Kidney glomerular epithelial cell (primary cell): ENCODE measurements at regions not wholly inside any gene's neighbourhood (a gene's known extent, or its start where the extent isn't known, plus 50 kb on each side); places are given as distances from the start of the nearest gene placed in this dataset.
"Not testable (repeated sequence)": the region's sequence is repeated elsewhere in the genome, so short reads cannot be mapped to it uniquely, and the experiment has no call there.

Source experiments
- DNase-seq: peaks from one replicate; lab custom pipeline; 2025; lab: John Stamatoyannopoulos, UW

DNA sequence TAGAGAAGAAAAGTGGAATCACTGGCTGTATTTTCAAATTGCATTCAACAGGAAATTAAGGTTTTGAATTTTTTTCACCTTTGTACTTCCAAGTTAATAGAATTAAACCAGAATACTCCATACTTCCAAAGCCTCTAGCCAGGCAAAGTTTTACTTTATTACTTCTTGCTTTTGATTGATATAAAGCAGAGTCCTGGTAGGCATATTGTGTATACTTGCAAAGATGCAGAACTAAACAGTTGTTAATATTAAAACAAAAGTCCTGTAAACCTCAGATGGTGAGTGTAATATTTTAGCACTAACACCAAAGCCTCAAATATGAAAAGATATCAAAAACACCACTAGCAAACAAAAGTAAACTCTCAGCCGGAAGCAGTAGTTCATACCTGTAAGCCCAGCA, 107.2 kb upstream of the C2CD4B start:
- DNase-seq, result no peak

- peak; percentile 0 for DNase-seq
These were observed 110.7 kb upstream of the C2CD4B start for GRCh38 chr15:62275831-62276230.

DNA sequence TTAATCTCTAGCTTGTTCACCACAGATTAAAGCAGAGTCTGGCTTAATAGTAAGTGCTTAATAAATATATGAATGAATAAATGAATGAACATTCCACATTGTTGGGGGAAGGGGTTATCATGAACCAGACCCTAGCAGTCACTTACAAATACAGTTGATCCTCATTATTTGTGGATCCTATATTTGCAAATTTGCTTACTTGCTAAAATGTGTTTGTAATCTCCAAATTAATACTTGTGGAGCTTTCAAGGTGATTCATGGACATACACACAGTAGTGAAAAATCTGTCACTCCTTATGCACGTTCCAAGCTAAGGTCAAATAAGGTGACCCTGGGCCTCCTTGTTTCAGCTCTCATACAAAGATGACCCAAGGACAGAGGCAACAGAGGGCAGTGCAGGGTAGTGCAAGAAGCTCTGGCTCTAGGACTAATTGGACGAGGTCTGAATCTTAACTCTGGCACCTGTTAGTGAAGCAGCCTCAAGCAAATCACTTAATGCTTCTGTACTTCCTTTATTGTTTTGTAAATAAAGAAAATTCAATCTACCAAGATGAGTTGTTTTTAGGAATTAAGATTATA, 112.8 kb upstream of the C2CD4B start:
- no peak for DNase-seq

GRCh38 chr15:62278534-62278933, 113.4 kb upstream of the C2CD4B start:
- no peak for DNase-seq

DNA sequence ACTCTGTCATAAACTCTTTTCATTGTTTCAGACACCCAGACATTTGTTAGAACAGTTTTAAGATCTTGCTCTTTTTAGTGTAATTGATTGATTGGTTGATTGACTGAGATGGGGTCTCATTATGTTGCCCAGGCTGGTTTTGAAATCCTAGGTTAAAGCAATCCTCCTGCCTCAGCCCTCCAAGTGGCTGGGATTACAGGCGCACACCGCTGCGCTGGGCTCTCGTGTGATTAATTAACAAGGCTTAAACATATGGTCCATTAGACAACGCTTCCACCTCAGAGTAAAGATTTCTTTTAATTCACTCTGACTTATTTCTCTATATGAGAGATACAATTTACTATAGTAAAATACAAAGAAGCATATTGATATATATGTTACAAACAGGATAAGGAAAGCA, 114.0 kb upstream of the C2CD4B start:
- DNase-seq, result no peak

DNA sequence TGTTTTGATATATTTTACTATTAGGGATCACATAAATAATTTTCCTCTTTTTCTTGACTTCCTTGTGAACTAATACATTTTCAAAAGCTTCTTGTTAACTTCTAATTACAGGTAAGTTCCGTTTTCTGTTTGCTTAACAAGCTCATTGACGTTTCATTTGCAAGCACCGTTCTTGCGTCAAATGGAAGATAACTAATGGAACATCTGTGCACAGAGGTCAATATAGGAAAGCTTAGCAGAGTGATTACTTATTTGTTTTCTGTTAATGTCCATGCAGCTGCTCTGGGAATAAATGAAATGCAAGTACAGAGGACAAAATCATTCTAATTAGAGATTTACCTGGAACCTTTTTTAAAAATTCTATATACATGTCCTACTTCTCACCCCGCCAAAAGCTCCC, 115.5 kb upstream of the C2CD4B start:
- DNase-seq, result no peak

DNA sequence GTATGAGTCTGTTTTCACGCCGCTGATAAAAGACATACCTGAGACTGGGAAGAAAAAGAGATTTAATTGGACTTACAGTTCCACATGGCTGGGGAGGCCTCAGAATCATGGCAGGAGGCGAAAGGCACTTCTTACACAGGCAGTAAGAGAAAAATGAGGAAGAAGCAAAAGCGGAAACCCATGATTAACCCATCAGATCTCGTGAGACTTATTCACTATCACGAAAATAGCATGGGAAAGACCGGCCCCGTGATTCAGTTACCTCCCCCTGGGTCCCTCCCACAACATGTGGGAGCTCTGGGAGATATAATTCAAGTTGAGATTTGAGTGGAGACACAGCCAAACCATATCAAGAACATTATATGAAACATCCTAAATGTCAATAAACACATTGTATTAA, 116.7 kb upstream of the C2CD4B start:
- DNase-seq, result not testable (repeated sequence)

DNA sequence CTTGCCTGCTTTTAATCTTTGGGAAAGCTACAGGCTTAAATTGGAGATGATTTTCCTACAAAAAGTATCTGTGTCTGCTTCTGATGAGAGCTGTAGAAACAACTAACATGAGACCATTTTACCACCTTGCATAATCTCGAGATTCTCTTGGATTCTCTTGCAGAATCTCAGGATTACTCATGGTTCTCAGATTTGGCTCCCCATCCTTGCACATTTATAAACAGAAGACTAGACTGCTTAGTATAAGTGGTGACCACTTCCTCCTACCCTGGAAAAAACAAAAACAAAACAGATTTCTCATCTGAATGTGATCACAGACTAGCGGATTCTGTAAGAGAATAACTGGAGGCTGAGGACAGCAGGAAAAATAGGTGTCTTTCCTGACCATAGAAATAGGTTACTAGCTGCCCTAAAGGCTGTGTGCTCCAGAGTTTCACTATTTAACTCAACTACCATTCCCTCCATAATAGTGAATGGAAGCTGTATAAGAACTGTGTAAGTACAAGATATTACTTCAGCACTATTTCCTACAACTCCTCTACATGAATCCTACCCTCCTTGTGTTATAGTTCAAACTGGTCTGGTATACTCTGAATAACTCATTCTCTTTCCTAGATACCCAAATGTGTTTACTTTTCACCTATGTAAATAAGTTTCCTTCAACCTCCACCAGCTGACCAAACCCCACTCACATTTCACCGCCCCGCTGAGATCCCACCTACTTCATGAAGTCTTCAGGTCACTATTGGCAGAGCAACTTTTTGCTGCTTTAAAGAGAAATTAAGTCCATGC, 122.2 kb upstream of the C2CD4B start:
- DNase-seq, result no peak

GRCh38 chr15:62288361-62289017, 123.4 kb upstream of the C2CD4B start:
- no peak for DNase-seq

GRCh38 chr15:62291262-62291661, 126.2 kb upstream of the C2CD4B start:
- DNase-seq, result no peak

DNA sequence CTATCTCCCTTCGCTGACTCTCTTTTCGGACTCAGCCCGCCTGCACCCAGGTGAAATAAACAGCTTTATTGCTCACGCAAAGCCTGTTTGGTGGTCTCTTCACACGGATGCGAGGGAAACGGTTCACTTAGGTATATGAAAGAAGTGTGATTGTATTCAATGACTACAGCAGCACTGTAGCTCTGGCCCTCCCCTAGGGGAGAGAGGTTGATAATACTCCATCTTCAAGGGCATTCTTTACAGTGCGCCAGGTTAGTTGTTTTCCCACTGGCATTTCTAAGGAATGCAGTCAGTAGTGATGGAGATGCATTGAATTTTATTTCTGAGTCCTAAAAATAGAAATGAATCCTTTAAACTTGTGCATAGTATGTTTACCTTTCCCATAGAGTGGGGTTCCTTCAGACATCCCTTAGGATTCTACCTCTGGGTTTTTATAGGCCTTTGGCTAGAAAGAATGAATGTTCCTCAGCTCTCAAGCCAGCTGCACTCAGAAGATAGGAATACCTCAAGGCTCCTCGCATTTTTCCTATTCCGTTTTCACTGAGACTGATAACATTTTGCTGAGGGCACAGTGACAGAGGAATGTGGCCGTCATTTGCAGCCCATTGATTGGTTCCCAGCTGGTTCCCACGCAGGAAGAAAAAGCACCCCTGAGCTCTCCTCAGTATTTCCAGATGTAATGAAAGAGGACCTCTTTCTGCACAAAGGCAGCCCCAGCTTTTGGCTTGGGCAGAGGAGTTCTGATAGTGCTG, 131.8 kb upstream of the C2CD4B start:
- DNase-seq, result no peak

DNA sequence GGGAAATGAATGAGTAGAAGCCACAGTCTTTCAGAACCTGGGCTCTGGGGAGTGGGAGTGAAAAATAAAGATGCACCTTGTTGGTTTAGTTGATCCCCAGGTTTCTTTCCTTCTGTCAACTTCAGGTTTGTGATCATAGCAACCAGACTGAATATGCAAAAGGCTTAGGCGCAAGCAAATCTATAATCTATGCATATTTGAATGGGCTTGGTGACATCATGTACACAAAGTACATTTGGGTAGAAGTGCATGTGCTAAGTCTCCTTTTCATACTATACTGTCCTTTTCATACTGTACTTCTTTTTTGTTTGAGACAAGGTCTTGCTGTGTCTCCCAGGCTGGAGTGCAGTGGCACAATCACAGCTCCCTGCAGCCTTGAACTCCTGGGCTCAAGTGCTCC, 132.4 kb upstream of the C2CD4B start:
- no peak for DNase-seq

- no peak for DNase-seq
These were observed 132.8 kb upstream of the C2CD4B start for GRCh38 chr15:62297933-62298332.

DNA sequence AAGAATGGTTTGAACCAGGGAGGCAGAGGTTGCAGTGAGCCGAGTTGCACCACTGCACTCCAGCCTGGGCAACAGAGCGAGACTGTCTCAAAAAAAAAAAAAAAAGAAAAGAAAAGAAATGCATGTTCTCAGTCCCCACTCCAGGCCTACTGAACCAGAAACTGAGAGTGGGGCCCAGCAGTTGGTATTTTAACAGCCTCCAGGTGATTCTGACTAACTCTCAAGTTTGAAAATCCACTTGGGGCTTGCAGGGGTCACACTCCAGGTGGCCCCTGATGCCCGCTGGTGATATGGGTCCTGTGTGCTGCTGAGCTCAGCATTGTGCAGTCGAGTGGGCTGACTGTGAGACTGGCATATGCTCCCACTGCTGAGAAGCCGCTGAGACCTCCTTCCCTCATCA, 133.7 kb upstream of the C2CD4B start:
- no peak for DNase-seq

DNA sequence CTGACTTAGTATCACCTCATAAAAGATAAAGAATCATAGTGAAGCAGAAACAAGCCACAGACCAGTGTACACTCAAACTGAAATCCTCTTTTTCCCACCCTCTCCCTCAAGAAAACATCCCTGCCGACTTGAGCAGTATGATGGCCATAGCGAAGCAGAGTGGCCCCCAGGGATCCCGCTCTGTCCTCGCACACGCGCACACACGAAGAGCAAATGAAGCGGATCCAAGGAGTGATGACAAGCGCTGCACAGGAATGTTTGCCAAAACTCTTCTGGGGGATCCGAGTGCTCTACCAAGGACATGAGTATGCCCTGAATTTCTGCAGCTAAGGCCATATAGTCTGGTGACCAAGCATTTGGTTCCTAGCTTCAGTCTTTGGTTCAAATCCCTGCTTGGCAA, 134.5 kb upstream of the C2CD4B start:
- no peak for DNase-seq

DNA sequence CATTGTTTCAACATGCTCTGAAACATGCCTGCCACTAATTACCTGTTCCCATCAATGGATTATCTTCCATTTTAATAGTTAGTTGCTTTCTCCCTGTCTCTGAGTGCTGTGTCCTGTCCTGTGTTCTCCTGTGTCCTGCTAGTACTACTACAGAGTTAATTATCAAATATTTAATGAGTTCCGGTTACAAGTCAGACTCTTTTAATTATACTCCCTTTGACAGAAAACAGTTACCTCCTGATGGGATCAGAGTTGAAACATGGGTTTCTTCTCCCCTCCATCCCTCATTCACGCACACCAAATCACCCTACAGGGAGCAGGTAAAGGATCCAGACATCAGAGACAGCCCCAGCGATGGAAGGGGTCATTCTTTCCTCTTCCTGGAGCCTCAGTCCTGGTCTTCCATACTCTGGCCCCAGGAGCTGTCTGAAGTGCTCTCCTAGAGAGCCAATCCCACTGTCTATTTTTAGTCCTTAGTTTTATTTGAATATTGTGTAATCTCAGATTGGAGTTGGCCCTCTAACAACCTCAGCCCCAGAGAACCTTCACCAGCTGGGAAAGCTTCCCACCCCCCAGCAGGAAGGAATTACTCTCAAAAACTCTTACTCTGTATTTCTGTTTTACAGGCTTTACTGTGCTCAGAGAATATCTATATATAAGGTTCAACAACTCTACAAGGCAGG, 137.0 kb upstream of the C2CD4B start:
- DNase-seq, result no peak

DNA sequence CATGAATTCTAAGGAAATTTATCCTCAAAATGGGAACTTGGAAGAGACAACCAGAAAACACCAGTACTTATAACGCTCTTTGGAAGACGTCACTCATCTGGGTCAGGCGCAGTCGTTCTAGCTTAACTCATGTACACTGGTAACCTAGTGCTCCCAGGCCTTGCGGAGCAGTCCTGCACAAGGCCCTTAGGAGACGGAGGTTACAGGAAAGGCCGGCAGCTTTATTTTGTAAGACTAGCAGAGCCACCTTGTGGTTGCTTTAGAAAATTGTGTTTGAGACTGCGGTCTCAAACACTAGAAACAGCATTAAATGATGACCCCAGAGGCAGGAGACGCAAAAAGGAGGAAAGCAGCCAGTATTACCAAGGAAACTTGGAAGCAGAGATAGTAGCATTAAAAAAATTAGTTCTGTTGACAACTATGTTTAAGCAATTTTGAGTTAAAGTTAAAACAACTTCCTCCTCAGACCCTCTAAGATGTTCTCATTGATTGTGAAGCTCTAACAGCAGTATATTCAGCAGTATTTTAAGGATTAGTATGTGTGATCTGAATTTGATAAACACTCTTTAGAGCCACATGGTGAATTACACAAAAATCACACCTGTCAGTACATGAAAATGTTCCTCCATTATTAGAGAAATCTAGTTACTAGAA, 141.9 kb upstream of the C2CD4B start:
- DNase-seq, result peak; percentile 52

GRCh38 chr15:62307551-62307950, 142.5 kb upstream of the C2CD4B start:
- DNase-seq, result peak; percentile 33

- DNase-seq, result no peak
These were observed 151.5 kb upstream of the C2CD4B start for GRCh38 chr15:62316413-62317060.

- no peak for DNase-seq
These were observed 155.2 kb upstream of the C2CD4B start for GRCh38 chr15:62320259-62320658.

DNA sequence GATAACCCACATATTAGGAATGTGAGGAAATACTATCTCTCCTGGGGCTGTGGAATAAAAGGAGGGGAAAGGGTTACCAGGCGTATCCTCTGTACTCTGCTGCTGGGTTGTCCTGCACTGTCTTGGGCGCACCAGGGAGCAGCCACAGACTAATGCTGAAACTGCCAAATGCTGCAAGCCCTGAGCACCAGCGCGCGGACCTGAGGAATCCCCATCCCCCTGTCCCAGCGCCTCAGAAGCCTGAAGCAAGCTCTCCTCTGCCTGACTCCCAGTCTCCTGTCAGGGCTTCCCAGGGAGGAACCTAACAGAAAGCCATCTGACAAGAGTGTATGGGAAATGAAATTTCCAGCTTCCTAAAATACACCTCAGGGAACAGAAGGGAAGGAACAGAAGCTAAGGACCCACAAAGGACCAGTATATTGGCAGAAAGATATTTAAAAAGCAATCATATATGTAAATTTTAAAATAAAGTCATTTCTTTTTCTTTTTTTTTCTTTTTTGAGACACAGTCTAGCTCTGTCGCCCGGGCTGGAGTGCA, 158.3 kb upstream of the C2CD4B start:
- DNase-seq, result no peak
